ENCODE measurements at regions not wholly inside any gene's neighbourhood (a gene's known extent, or its start where the extent isn't known, plus 50 kb on each side); places are given as distances from the start of the nearest gene placed in this dataset.

- Mint-ChIP-seq H3K27me3 (no peaks in the 10 kb centered on the region), H3K9me3 (no peaks in the 10 kb centered on the region), H3K4me3 (no peak overlapping the region), H3K4me1 (ENCODE audit: unreplicated experiment) (no peaks in the 10 kb centered on the region), H3K27ac (no peak overlapping the region), H3K36me3 (no peaks in the 10 kb centered on the region)
- TF ChIP-seq CTCF (conservative IDR thresholded peaks at IDR 0.05), result no peak
- DNase-seq (ENCODE audit: extremely low spot score, unreplicated experiment), result no peak
Measured at GRCh38 chr2:184201246-184201645, 397.1 kb upstream of the ZNF804A start.

- Mint-ChIP-seq H3K4me3 (no peak overlapping the region), H3K36me3 (no peaks in the 10 kb centered on the region), H3K27ac (no peak overlapping the region), H3K4me1 (ENCODE audit: unreplicated experiment) (no peaks in the 10 kb centered on the region), H3K9me3 (no peaks in the 10 kb centered on the region), H3K27me3 (no peaks in the 10 kb centered on the region)
- DNase-seq (ENCODE audit: extremely low spot score, unreplicated experiment), result no peak
- no peak for TF ChIP-seq CTCF (conservative IDR thresholded peaks at IDR 0.05)
Measured at GRCh38 chr2:184203661-184204060, 394.7 kb upstream of the ZNF804A start.

DNA sequence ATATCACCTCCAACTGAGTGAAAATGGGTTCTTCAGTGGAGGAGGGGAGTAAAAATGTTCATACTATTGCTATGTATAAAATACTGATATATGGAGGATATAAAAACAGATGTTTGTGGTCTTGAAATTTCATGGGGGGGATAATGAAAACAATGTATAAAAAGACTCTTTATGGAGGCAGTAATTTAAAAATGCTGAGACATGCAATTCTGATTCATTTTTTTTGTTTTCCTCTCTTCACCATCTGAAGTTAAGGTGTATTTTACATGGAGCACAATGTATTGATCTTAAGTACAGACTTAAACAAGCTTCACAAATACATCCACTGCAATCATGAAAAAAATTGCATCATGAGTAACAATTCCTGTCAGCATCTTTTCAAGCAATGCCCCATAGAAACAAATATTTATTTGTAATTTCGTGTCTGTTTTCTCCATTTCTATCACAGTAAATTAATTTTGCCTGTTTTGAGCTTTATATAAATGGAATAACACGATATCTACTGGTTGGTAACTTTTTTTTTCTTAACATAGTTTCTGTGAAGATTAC is 393.2 kb upstream of the ZNF804A start:
- Mint-ChIP-seq H3K27me3 (no peaks in the 10 kb centered on the region), H3K27ac (no peak overlapping the region), H3K4me3 (no peak overlapping the region), H3K9me3 (no peaks in the 10 kb centered on the region), H3K4me1 (ENCODE audit: unreplicated experiment) (no peaks in the 10 kb centered on the region), H3K36me3 (no peaks in the 10 kb centered on the region)
- no peak for DNase-seq (ENCODE audit: extremely low spot score, unreplicated experiment)
- TF ChIP-seq CTCF (conservative IDR thresholded peaks at IDR 0.05), result no peak

DNA sequence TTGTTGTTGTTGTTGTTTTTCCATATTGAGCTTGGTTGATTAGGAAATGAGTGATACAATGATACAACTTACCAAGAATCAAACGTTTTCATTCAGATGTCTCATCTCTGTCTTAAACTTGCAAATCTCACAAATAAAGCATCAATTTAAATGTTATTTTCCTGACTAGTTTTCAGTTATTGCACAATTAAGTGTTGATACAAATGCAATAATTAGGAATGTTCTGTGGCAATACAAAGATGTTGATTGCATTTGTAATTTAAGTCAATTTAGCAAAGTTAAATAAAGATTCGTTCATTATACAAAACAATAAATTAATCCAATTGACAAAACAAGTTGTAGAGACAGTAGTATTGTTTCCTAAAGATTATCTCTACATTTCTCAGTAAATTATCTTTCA is 392.3 kb upstream of the ZNF804A start:
- H3K4me1 Mint-ChIP-seq (ENCODE audit: unreplicated experiment), result no peaks in the 10 kb centered on the region
- no peak overlapping the region for H3K27ac Mint-ChIP-seq
- no peak for TF ChIP-seq CTCF (conservative IDR thresholded peaks at IDR 0.05)
- H3K4me3 Mint-ChIP-seq, result no peak overlapping the region
- no peaks in the 10 kb centered on the region for H3K27me3 Mint-ChIP-seq
- no peak for DNase-seq (ENCODE audit: extremely low spot score, unreplicated experiment)
- no peaks in the 10 kb centered on the region for H3K36me3 Mint-ChIP-seq
- H3K9me3 Mint-ChIP-seq, result no peaks in the 10 kb centered on the region

- no peaks in the 10 kb centered on the region for H3K9me3 Mint-ChIP-seq
- DNase-seq (ENCODE audit: extremely low spot score, unreplicated experiment), result no peak
- H3K4me3 Mint-ChIP-seq, result no peak overlapping the region
- H3K27me3 Mint-ChIP-seq, result no peaks in the 10 kb centered on the region
- no peak overlapping the region for H3K27ac Mint-ChIP-seq
- no peaks in the 10 kb centered on the region for H3K4me1 Mint-ChIP-seq (ENCODE audit: unreplicated experiment)
- no peaks in the 10 kb centered on the region for H3K36me3 Mint-ChIP-seq
- TF ChIP-seq CTCF (conservative IDR thresholded peaks at IDR 0.05), result no peak
Measured at GRCh38 chr2:184210329-184210728, 388.0 kb upstream of the ZNF804A start.

GRCh38 chr2:184215745-184216144 is 382.6 kb upstream of the ZNF804A start:
- Mint-ChIP-seq H3K27ac (no peak overlapping the region), H3K27me3 (no peaks in the 10 kb centered on the region), H3K4me3 (no peak overlapping the region), H3K36me3 (no peaks in the 10 kb centered on the region), H3K9me3 (peaks cover 4% of the 10 kb centered on the region), H3K4me1 (ENCODE audit: unreplicated experiment) (no peaks in the 10 kb centered on the region)
- no peak for TF ChIP-seq CTCF (conservative IDR thresholded peaks at IDR 0.05)
- no peak for DNase-seq (ENCODE audit: extremely low spot score, unreplicated experiment)

All from type B pancreatic cell (in vitro differentiated cells).